OCI-LY1 (cell line): ENCODE measurements at regions not wholly inside any gene's neighbourhood (a gene's known extent, or its start where the extent isn't known, plus 50 kb on each side); places are given as distances from the start of the nearest gene placed in this dataset.

Experiments
- EZH2 ChIP-seq: fragments of 200-600 bp; sonication (generic), shearing (Covaris generic); IDR thresholded peaks from 2 replicates; pipeline ENCODE4 v1.8.0; 2017; ENCODE audit warnings: borderline replicate concordance, mixed run types, mild to moderate bottlenecking, antibody characterized with exemption, low read length, moderate library complexity, mixed read lengths
- TF ChIP-seq, protein P1 (sequence below): fragments of 200-600 bp; sonication (generic), shearing (Covaris generic); IDR thresholded peaks from 2 replicates; pipeline ENCODE4 v1.5.1; 2017; ENCODE audit warnings: mild to moderate bottlenecking, antibody characterized with exemption, low read length, moderate library complexity, mixed read lengths

GRCh38 chr4:23276076-23276475 lies 583.3 kb downstream of the GBA3 start:
- TF ChIP-seq, protein P1, sequence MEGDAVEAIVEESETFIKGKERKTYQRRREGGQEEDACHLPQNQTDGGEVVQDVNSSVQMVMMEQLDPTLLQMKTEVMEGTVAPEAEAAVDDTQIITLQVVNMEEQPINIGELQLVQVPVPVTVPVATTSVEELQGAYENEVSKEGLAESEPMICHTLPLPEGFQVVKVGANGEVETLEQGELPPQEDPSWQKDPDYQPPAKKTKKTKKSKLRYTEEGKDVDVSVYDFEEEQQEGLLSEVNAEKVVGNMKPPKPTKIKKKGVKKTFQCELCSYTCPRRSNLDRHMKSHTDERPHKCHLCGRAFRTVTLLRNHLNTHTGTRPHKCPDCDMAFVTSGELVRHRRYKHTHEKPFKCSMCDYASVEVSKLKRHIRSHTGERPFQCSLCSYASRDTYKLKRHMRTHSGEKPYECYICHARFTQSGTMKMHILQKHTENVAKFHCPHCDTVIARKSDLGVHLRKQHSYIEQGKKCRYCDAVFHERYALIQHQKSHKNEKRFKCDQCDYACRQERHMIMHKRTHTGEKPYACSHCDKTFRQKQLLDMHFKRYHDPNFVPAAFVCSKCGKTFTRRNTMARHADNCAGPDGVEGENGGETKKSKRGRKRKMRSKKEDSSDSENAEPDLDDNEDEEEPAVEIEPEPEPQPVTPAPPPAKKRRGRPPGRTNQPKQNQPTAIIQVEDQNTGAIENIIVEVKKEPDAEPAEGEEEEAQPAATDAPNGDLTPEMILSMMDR: no peak
- no peak for TF ChIP-seq EZH2
